GM21825 (cell line): ENCODE measurements at regions not wholly inside any gene's neighbourhood (a gene's known extent, or its start where the extent isn't known, plus 50 kb on each side); places are given as distances from the start of the nearest gene placed in this dataset.
A peak's percentile ranks its signal among the peaks of the same experiment; 100 is the strongest.
"Not testable (repeated sequence)": the region's sequence is repeated elsewhere in the genome, so short reads cannot be mapped to it uniquely, and the experiment has no call there.

Experiments used
- ATAC-seq: cut with Tn5 transposase; IDR thresholded peaks from one replicate; pipeline ENCODE4 v1.9.1; 2021; ENCODE audit warnings: mild to moderate bottlenecking, moderate library complexity; ENCODE audit not compliant: unreplicated experiment

DNA sequence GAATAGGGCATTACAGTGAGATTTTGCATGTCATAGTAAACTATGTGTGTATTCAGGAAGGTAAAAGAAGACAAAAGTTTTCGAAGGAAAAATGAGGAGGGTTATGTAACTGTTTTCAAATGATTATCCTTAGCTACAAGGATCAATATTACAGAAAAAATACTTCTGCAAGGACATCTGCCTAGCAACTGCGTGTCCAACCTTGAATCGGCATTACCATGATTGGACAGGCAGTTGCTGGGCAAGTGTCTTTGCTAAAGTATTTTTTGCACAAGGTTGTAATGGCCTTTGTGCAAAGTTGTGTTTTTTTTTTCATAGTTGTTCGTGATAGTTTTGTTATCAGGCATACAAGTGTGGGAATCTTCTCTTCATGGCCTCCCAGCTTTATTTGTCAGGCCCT, 136.8 kb downstream of the FASLG start:
- no peak for ATAC-seq

DNA sequence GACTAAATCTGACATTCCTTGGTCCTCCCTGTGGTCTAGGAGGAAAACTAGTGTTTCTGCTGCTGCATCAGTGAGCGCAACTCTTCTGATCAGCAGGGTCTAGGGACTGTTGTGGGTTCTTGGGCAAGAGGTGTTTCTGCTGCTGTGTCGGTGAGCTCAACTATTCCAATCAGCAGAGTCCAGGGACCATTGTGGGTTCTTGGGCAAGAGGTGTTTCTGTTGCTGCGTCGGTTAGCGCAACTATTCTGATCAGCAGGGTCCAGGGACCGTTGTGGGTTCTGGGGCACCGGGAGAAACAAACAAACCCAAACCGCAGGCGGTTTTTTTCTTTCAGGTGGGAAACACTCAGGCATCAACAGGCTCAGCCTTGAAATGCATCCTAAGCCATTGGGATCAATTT, 140.9 kb downstream of the FASLG start:
- not testable (repeated sequence) for ATAC-seq

DNA sequence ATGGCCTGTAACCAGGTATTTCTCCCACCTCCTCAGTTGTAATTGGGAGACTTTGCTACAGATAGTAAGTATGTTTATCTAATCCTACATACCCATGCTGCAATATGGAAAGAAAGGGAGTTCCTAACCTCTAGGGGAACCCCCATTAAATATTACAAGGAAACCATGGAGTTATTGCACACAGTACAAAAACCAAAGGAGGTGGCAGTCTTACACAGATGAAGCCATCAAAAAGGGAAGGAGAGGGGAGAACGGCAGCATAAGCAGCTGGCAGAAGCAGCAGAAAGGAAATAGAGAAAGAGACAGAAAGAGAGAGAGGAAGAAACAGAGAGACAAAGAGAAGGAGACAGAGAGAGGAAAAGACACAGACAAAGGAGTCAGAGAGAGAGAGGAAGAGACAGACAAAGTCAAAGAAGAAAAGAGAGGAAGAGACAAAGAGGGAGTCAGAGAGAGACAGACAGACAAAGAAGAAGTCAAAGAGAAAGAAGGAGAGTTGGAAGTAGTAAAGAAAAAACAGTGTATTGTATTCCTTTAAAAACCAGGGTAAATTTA, 142.9 kb downstream of the FASLG start:
- ATAC-seq: no peak

DNA sequence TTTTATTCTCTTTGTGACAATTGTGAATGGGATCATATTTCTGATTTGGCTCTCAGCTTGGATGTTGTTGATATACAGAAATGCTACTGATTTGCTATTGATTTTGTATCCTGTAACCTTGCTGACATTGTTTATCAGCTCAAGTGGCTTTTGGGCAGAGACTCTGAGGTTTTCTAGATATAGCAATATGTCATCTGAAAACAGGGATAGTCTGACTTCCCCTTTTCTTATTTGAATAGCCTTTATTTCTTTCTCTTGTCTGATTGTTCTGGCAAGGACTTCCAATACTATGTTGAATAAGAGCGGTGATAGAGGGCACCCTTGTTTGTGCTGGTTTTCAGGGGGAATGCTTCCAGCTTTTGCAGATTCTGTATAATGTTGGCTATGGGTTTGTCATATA, 150.8 kb downstream of the FASLG start:
- no peak for ATAC-seq

DNA sequence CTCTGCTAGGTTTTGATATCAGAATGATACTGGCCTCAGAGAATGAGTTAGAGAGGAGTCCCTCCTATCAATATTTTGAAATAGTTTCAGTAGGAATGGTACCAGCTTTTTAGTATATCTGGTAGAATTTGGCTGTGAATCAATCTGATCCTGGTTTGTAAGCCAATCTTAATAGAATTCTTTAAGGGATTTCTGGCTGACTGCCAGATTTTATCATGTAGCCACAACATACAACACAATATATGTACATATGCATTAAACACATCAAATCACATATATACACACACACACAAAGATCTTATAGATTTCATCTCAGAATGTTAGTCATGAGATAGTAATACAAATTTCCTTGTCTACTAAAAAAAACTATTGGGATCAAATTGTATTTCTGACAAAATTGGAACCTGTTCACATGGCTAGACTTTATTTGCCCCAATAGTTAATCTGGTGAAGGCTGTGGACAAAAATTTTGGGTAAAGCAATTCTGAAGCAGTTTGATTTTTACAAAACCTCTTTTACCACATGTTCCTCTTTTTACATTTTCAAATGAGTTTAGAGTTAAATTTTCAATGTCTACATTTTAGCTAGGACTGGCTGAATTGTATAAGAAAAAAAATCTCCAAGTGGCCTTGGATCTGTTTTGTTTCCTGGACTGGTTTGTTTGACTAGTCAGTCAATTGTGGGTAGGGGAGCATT, 151.7 kb downstream of the FASLG start:
- ATAC-seq: no peak

DNA sequence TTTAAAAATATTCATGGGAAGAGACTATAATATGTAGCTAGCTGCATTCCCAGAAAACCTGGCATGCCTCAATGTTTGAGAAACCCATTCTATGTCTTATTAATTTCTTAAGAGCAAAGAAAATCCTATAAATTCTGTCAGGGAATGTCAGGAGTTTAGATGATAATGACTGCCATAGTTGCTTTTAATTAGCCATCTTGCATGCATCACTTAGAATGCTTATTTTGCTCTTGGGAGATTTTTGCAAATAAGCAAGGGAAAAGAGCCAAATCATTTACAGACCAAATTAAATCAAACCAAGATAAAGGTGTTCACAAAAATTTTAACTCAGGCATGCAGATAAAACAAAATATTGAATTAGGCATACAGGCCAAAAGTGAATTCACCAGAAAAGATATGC, 152.8 kb downstream of the FASLG start:
- no peak for ATAC-seq

DNA sequence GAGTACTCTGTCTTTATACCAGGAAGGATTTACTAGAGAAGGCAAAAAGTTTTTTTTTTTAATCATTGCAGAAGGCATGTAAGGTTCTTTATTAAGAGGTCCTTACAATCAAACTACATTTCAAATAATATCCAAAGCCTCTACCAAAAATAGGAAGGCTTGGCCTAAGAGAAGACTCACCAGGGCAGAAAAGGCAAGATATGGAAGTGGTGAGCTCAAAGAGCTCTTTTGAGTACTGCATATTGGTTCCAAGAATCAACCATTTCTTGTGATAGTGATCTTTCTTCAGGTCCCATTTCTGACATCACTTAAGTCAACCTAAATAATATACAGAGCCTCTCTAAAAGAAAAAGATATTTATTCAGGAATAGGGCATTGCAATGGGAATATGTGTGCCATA, 153.2 kb downstream of the FASLG start:
- no peak for ATAC-seq

DNA sequence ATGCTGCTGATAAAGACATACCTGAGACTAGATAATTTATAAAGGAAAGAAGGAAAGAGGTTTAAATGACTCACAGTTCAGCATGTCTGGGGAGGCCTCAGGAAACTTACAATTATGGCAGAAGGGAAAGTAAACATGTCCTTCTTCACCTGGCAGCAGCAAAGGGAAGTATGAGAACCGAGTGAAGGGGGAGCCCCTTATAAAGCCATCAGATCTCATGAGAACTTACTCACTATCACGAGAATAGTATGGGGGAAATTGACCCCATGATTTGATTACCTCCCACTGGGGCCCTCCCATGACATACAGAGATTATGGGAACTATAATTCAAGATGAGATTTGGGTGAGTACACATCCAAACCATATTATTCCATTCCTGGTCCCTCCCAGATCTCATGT, 154.4 kb downstream of the FASLG start:
- no peak for ATAC-seq

DNA sequence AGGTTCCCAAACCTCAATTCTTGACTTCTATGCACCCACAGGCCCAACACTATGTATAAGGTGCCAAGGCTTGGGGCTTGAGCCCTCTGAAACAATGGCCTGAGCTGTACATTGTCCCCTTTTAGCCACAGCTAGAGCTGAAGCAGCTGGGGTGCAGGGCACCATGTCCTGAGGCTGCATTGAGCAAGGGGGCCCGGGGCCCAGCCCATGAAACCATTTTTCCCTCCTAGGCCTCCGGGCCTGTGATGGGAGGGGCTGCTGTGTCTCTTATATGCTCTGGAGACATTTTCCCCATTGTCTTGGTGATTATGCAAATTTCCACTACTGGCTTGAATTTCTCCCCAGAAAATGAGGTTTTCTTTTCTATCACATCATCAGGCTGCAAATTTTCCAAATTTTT, 155.5 kb downstream of the FASLG start:
- no peak for ATAC-seq

DNA sequence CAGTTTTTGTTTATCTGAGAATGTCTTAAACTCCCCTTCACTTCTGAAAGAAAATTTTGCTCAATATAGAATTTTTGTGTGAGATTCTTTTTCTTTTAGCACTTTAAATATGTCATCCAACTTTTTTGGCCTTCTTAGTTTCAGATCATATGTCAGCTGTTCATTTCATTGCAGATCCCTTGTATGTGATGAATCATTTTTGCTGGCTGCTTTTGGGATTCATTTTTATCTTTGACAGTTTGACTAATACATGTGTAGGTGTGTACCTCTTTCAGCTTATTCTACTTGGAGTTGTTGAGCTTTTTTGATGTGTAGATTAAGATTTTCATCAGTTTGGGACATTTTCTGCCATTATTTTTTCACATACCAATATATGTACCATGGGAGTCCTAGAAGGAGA, 156.8 kb downstream of the FASLG start:
- ATAC-seq: no peak

DNA sequence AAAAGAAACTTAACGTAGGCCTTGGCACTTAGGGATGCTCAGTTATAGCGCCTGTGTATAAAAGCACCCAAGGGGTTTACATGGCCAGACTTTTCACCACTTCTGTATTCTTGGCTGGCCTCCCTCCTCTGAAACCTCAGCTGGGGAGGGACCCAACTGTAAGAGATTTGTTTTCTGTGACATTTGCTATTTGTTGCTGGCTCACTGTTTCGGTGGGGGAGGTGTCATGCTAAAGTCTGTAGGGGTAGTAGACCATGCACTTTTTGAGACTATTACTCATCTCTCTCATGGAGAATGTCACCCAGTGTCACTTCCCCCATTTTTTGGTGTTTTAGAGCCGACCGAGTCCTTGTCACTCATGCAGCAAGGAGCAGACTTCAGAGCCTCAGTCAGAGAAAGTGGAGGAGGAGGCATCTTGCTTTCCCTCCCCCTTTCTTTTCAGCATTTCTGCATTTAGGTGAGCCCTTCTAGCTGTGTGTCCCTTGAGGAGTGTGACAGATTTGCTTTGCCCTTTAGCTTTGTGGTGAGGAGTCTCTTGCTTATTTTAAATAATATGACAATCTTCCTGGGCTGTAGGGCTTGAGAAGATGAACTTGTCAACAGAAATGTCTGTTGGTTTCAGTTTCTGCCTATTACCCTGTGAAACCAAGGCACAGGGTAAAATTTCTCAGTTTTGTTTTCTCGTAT, 160.1 kb downstream of the FASLG start:
- peak; percentile 88 for ATAC-seq

DNA sequence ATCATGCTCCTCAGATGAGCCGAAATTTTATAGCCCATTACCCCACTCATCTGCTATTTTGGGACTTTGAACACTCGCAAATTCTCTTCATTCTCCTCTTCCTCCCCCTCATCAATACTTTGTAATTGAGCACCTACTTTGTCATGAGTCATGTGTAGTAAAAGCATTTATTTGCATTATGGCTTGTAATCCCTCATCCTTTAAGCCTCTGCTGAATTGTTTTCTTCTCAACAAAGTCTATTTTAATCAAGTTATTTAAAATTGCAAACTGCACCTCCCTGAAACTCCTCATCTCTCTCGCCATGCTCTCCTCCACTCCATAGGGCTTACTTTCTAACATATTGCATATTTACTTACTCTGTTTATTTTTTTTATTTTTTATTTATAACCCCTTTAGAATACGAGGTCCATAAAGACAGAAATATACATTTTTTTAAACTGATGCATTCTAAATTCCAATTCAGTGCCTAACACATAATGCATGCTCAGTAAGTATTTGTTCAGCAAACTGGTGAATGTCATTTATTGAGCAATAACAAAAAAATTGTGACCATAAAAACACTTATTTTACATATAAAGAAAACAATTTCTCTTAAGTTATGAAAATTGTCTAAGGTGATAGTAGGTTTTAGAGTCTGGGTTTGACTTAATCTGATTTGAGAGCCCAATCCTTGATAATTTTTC, 161.7 kb downstream of the FASLG start:
- ATAC-seq: no peak

DNA sequence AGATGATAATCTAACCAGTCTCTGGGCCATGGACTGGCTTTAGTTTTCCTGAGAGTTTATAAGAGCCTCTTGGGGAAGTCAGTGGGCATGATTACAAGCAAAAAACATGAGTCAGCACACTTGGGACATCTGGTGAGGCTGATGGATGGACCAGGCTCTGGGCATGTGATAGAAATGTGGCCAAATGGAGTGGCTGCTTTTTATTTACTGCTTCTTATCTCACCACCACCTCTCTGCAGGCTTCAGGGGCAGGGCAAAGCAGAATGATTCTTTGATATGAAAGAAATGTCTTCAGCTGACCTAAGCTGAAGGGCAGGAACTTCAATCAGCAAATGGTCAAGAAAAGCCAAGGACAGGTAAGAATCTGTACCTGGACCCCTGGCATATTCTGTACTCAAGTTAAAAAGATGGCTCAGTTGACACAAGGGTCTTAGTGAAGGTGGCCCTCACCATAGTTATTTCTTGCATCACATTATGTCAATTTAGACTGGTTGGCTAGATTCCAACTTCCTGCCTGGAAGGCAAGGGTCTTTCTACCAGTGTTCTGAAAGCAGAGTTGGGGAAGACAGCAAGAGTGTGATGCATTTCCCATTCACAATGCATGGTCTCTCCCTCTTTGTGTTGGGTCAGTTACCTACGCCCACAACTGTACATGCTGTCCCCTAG, 162.8 kb downstream of the FASLG start:
- ATAC-seq: no peak

DNA sequence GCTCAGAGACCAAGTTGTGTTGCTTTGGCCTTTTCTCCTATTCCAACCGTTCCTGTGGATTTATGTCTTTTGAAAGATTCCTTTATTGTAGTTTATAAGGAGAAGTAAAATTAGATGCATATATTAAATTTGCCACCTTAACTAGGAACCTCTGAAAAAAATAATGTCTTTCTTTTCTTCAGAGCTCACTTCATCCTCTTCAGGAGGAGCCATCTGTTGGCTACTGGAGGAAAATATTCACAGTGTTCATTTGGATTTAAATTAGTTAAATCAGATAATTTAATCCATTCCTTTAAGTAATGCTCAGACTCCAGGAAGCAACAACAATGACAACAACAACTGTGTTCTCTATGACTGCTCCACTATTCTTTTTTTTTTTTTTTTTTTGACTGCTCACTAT, 164.0 kb downstream of the FASLG start:
- no peak for ATAC-seq

DNA sequence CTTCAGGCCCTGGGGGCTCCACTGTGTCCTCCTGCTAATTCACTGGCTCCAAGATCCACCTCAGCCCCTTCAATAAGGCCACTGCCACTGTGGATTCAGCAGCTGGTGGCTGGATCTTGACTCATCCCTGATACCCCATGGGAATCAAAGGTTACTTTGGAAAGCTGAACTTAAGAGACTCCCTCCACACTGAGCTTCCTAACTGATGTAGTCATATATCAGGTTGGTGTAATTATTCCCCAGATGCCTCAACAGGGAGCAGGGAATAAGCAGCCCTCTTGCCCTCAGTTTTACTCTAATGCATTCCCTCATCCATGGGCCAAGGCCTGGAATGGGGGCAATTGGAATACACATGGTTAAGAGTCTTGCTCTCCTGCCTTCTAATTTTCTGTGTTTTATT, 164.6 kb downstream of the FASLG start:
- ATAC-seq: no peak

DNA sequence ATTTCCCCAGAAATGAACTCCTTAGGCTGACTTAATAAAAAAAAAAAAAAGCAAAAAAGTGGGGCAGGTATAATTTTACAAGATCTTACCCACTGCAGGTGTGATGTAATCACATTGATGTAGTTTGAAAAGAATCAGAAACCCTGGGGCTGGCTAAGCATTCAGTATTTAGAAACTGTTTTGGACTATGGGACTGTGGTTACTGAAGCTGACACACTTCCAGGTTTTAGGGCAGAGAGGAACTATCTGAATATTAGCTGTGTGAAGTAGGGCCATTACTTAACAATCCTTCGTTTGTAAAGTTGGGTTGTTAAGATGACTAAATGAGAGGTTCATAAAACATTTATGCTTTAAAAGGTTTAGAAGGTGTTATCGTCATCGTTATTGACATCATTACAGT, 165.3 kb downstream of the FASLG start:
- no peak for ATAC-seq

DNA sequence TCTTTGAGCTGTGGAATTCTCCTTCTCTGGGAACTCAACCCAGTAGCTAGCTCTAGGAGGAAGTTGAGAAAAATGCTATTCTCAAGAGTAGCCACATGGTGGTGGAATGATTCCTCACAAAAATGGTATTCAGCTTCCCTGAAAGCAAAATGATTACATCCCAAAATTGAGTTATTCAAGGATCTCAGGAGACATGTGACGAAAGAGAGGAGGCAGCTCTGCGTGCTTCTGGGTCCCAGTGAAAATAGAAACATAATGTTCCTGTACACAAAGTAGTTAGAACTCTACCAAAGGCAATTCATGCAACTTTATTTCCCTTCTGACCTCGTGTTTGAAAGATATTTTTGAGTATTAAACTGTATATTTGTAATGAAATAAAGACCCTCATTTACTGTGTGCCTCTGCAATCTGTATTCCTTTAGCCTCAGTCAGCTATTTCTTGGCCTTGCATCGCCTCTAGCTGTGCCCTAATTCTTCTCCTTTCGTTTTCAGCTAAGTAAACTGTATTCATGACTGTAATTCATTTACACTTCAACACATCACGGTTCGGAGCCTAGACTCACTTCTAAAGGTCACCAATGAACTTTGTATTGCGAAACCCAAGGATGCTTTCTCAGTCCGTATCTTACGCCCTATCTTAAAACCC, 167.3 kb downstream of the FASLG start:
- no peak for ATAC-seq

DNA sequence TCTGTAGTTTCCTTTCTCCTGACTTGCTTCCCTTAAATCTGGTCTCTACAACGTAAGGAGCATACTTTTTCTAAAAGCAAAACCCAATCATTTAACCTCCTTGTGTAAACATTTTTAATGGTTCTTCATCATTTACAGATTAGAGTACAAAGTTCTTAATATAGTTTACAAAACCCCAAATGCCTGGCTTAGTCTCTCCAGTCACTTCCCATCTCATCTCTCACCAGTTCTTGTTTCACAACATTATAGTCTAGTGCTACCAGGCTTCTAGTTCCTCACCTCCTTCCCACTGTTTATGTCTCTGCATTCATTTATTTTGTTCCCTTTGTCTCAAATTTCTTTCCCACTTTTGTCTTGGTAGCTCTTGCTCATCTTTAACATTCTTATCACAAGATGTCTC, 168.4 kb downstream of the FASLG start:
- no peak for ATAC-seq

DNA sequence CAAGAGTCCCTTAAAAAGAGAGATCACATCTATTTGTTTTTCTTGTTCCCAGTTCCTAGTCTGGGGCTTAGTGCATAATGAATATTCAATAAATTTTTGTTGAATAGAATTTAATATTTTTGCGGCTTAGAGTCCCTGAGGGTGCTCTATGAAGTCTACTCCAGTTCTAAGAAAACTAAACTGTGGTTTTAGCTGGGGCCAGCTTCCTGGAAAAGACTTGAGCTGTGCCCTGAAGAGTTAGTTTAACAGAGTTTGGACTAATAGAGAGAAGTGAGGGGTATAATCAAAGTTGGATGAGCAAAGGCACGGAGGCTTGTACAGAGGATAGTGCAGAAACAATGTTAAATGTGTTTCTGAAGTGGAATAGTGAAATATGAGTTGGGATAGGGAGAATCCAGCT, 168.9 kb downstream of the FASLG start:
- no peak for ATAC-seq

DNA sequence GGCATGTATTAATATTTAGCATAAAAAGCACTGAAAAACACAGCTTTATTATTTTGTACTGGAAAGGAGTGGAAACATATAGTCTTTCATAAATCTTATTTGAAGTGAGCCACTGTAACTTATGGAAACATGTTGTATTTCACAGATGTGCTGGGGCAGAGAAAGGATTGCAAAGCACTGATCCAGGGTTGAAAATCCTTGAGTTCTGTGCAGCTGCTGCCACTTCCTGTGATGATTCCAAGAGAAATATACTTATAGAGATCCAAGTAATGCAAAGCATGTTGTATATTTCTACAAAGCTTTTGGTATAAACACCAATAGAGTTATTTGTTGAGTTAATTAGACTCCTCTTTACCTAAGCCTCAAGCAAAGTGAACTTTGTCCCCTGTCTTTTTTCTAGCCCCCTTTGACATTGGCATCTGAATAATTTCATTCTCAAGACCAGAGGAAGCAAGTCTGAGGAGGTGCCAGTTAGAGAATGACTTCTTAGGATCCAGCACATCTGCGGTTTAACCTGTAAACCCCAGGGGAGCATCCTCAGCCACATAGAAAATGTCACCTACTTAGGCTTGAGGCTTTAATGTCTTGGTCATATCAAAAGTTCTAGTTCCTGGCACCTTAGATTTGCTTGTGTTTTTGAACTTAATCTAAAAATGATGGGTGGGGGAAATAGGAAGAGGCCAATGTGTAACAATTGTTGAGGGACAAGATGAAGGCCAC, 173.3 kb downstream of the FASLG start:
- no peak for ATAC-seq
